Activated CD8-positive, alpha-beta T cell treated with anti-CD3 and anti-CD28 coated beads for 36 hours (primary cell): ENCODE measurements at regions not wholly inside any gene's neighbourhood (a gene's known extent, or its start where the extent isn't known, plus 50 kb on each side); places are given as distances from the start of the nearest gene placed in this dataset.

Experiments
- ATAC-seq: fragments of 200-7000 bp; cut with Tn5 transposase; one replicate; pipeline ENCODE4 v1.10.0; 2021; ENCODE audit warnings: mild to moderate bottlenecking, moderate library complexity
- CTCF ChIA-PET: fragments of 350-600 bp; sonication (Branson Sonifier 250); formaldehyde crosslinking; loops from one replicate; lab custom pipeline; 2021; ENCODE audit warnings: antibody characterized with exemption; lab: Charles Lee
- POLR2A ChIA-PET: fragments of 350-600 bp; sonication (Branson Sonifier 250); formaldehyde crosslinking; loops from one replicate; lab custom pipeline; 2021; ENCODE audit warnings: antibody characterized with exemption; lab: Charles Lee
- DNase-seq: peaks from one replicate; pipeline ENCODE4 v3.0.0-alpha.2; 2020
- H3K27ac Mint-ChIP-seq: one replicate; pipeline ENCODE4 v1.8.0; 2021; ENCODE audit warnings: mild to moderate bottlenecking, mixed read lengths
- H3K27me3 Mint-ChIP-seq: one replicate; pipeline ENCODE4 v1.8.0; 2021; ENCODE audit warnings: mixed read lengths
- H3K36me3 Mint-ChIP-seq: one replicate; pipeline ENCODE4 v1.8.0; 2021; ENCODE audit warnings: low read depth, mixed read lengths
- H3K4me1 Mint-ChIP-seq: one replicate; pipeline ENCODE4 v1.8.0; 2021; ENCODE audit warnings: low read depth, mixed read lengths
- H3K4me3 Mint-ChIP-seq: one replicate; pipeline ENCODE4 v1.8.0; 2021; ENCODE audit warnings: mild to moderate bottlenecking, moderate library complexity, mixed read lengths
- H3K9me3 Mint-ChIP-seq: one replicate; pipeline ENCODE4 v1.8.0; 2021; ENCODE audit warnings: mixed read lengths
- CTCF ChIP-seq: fragments of 200-600 bp; IDR thresholded peaks from one replicate; pipeline ENCODE4 v1.8.0; 2022; ENCODE audit warnings: antibody characterized with exemption, mild to moderate bottlenecking
- intact Hi-C: fragments of 100-400 bp; cut with micrococcal nuclease; formaldehyde crosslinking; loops from one replicate; pipeline ENCODE4 v1.10.0; 2022

GRCh38 chr4:184537269-184538022 is 63.1 kb upstream of the IRF2 start:
- Mint-ChIP-seq H3K4me1 (peaks cover 36% of the 10 kb centered on the region), H3K27ac (peak overlapping the region; percentile 97), H3K27me3 (no peaks in the 10 kb centered on the region), H3K4me3 (peak overlapping the region; percentile 99), H3K36me3 (no peaks in the 10 kb centered on the region), H3K9me3 (no peaks in the 10 kb centered on the region)
- no peak for TF ChIP-seq CTCF
- ChIA-PET POLR2A (interaction anchor here (0.6 to 4.0 kb wide), 7 partner anchors 34 to 273 kb away, joined by 3 to 40 read pairs (median 3); partner anchors contain the start of gene IRF2), CTCF (interaction anchor here (0.6 to 4.3 kb wide), 8 partner anchors 12 to 273 kb away, joined by 3 to 39 read pairs (median 6); partner anchors contain the start of gene IRF2)
- DNase-seq (peak; percentile 92), ATAC-seq (peak; percentile 69)
- intact Hi-C loops: loop anchor here (1.0 to 5.0 kb wide), 5 partner anchors 23 to 273 kb away; partner anchors contain the start of genes CASP3 and PRIMPOL

- H3K4me1 Mint-ChIP-seq: peaks cover 37% of the 10 kb centered on the region
- ChIA-PET CTCF (interaction anchor here (0.6 to 4.3 kb wide), 8 partner anchors 11 to 272 kb away, joined by 3 to 39 read pairs (median 6); partner anchors contain the start of gene IRF2), POLR2A (interaction anchor here (0.6 to 4.0 kb wide), 6 partner anchors 33 to 272 kb away, joined by 3 to 40 read pairs (median 5); partner anchors contain the start of gene IRF2)
- H3K27me3 Mint-ChIP-seq: no peaks in the 10 kb centered on the region
- peak overlapping the region; percentile 99 for H3K4me3 Mint-ChIP-seq
- no peak for TF ChIP-seq CTCF
- ATAC-seq (peak; percentile 9), DNase-seq (no peak)
- intact Hi-C loops: loop anchor here (2.0 to 5.0 kb wide), 3 partner anchors 22 to 225 kb away; partner anchors contain the start of genes CASP3 and PRIMPOL
- H3K36me3 Mint-ChIP-seq: no peaks in the 10 kb centered on the region
- H3K27ac Mint-ChIP-seq: peak overlapping the region; percentile 97
- no peaks in the 10 kb centered on the region for H3K9me3 Mint-ChIP-seq
Observed at GRCh38 chr4:184536881-184537248, 62.5 kb upstream of the IRF2 start.

- DNase-seq: no peak
- ChIA-PET CTCF (interaction anchor here (0.6 to 4.3 kb wide), 9 partner anchors 10 to 271 kb away, joined by 3 to 39 read pairs (median 7); partner anchors contain the start of gene IRF2), POLR2A (interaction anchor here (0.6 to 4.0 kb wide), 9 partner anchors 31 to 272 kb away, joined by 3 to 40 read pairs (median 5); partner anchors contain the start of gene IRF2)
- intact Hi-C loops: loop anchor here (2.0 to 5.0 kb wide), 3 partner anchors 21 to 224 kb away; partner anchors contain the start of genes CASP3 and PRIMPOL
- ATAC-seq: no peak
- Mint-ChIP-seq H3K27ac (peak overlapping the region; percentile 97), H3K36me3 (no peaks in the 10 kb centered on the region), H3K4me3 (peak overlapping the region; percentile 99), H3K9me3 (no peaks in the 10 kb centered on the region), H3K27me3 (no peaks in the 10 kb centered on the region), H3K4me1 (peaks cover 40% of the 10 kb centered on the region)
- no peak for TF ChIP-seq CTCF
Observed at GRCh38 chr4:184536065-184536880, 61.9 kb upstream of the IRF2 start.

GRCh38 chr4:184534511-184535391 is 60.4 kb upstream of the IRF2 start:
- no peaks in the 10 kb centered on the region for H3K36me3 Mint-ChIP-seq
- no peaks in the 10 kb centered on the region for H3K27me3 Mint-ChIP-seq
- ChIA-PET CTCF (interaction anchor here (0.7 to 4.3 kb wide), 8 partner anchors 21 to 273 kb away, joined by 3 to 39 read pairs (median 6); no protein-coding TSS in a partner anchor), POLR2A (interaction anchor here (0.9 to 4.0 kb wide), 8 partner anchors 19 to 271 kb away, joined by 3 to 40 read pairs (median 5); partner anchors contain the start of gene IRF2)
- H3K9me3 Mint-ChIP-seq: no peaks in the 10 kb centered on the region
- H3K4me3 Mint-ChIP-seq: peak overlapping the region; percentile 99
- TF ChIP-seq CTCF: no peak
- peak overlapping the region; percentile 97 for H3K27ac Mint-ChIP-seq
- ATAC-seq (peak; percentile 61), DNase-seq (no peak)
- intact Hi-C loops: loop anchor here (2.0 to 5.0 kb wide), 3 partner anchors 60 to 222 kb away; partner anchors contain the start of genes CASP3, IRF2 and PRIMPOL
- H3K4me1 Mint-ChIP-seq: peaks cover 54% of the 10 kb centered on the region
